ENCODE measurements at regions not wholly inside any gene's neighbourhood (a gene's known extent, or its start where the extent isn't known, plus 50 kb on each side); places are given as distances from the start of the nearest gene placed in this dataset.

DNA sequence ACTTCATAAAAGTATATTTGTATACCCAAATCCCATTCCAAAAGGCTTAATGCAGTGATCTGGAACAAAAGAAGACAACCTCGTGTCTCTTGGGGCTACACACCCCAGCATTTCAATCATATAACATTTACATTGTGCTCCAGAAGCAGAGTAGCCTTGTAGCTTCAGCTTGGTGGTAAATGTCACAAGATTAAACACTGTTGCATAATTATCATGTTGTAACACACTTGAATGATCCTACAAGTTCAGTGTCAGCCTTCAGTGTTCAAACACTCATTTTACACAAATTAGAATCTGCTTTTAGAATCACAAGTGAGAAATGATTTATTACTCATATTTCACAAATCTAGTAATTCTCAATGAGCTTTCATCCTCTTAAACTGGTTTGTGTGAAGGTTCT is 122.6 kb downstream of the CNTN3 start:
- no peak overlapping the region for H3K4me3 ChIP-seq (ENCODE audit: low read length)
- TF ChIP-seq, protein P1, sequence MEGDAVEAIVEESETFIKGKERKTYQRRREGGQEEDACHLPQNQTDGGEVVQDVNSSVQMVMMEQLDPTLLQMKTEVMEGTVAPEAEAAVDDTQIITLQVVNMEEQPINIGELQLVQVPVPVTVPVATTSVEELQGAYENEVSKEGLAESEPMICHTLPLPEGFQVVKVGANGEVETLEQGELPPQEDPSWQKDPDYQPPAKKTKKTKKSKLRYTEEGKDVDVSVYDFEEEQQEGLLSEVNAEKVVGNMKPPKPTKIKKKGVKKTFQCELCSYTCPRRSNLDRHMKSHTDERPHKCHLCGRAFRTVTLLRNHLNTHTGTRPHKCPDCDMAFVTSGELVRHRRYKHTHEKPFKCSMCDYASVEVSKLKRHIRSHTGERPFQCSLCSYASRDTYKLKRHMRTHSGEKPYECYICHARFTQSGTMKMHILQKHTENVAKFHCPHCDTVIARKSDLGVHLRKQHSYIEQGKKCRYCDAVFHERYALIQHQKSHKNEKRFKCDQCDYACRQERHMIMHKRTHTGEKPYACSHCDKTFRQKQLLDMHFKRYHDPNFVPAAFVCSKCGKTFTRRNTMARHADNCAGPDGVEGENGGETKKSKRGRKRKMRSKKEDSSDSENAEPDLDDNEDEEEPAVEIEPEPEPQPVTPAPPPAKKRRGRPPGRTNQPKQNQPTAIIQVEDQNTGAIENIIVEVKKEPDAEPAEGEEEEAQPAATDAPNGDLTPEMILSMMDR (conservative IDR thresholded peaks at IDR 0.05; ENCODE audit: low read length): no peak
- peak; percentile 43 for DNase-seq (ENCODE audit: low read depth)

DNA sequence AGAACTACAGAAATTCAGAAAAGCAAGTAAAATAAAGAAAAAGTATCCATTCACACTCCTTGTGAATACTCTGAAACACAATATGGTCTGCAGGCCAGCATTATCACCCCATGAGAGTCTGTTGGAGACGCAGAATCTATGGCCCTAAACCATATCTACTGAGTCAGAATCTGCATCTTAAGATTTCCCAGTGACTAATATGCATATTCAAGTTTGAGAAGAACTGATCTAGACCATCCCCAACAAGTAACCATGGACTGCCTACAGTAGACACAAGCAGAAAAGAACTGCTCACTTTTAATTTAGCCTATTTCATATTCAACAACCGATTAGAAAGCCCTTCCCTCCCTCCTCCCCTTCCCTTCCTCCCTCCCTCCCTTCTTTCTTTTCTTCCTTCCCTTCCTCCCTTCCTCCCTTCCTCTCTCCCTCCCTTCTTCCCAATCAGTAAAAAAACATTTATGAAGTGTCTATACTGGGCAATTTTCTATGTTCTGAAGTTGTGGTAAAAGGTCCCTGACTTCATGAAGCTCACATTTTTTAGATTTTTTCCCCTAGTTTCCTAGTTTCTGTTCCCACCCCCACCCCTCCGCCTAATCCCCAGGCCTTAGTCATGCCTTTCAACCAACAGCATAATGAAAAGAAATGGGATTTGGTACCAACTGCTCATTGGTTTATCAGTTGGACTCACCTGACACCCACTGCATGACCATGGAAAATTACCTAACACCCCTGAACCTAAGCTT is 125.2 kb downstream of the CNTN3 start:
- H3K4me3 ChIP-seq (ENCODE audit: low read length): no peak overlapping the region
- peak; percentile 44 for DNase-seq (ENCODE audit: low read depth)
- TF ChIP-seq, protein P1 (conservative IDR thresholded peaks at IDR 0.05; ENCODE audit: low read length): no peak

DNA sequence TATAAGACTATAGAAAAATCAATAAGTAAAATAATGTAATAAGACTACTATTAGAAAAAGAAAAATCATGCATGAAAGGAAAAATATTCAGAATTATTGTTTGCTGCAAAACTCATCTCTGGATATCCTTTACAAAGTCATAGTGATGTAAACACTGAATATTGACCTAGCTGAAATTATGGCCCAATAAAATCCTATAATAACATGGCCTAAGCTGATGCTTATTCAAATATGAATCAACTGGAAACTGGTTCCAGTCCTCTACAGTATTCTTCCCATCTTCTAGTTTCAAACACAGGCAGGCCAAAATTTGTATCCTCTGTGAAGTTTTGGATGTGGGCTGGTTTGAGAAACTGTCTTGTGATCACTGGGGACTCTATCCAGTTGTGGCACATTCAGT is 134.5 kb downstream of the CNTN3 start:
- DNase-seq (ENCODE audit: low read depth): no peak
- H3K4me3 ChIP-seq (ENCODE audit: low read length): no peak overlapping the region
- TF ChIP-seq, protein P1 (conservative IDR thresholded peaks at IDR 0.05; ENCODE audit: low read length): no peak

DNA sequence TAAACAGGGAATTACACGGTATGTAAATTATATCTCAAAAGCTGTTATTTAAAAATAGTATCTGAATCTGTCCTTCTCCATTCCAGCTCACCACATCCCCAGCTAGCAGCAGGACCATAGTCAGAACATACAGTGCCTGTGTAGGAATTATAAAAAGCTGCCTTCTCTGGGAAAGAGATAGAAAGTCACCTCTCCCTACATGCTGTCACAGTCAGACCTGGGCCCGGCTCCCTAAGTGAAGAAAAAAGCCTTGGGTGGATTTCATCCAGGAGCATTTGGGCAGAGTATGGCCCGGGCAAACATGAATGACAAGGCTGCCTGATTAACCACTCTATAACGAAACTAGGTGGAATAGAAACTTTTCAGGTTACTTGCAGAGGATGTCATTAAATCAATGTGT is 144.1 kb downstream of the CNTN3 start:
- H3K4me3 ChIP-seq (ENCODE audit: low read length): no peak overlapping the region
- TF ChIP-seq, protein P1 (conservative IDR thresholded peaks at IDR 0.05; ENCODE audit: low read length): no peak
- DNase-seq (ENCODE audit: low read depth): no peak

DNA sequence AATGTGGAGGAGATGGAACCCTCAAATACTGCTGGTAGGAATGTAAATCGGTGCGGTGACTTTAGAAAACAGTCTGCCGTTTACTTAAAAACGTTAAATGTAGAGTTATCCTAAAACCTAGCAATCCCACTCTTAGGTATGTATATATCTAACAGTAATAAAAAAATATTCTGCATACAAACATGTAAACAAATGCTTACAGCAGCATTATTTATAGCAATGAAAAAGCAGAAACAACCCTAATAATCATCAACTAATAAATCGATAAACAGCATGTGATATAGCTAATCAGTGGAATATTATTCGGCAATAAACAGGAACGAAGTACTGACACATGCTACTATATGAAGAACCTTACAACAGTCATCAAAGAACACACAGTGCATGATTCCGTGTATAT is 144.7 kb downstream of the CNTN3 start:
- no peak overlapping the region for H3K4me3 ChIP-seq (ENCODE audit: low read length)
- TF ChIP-seq, protein P1 (conservative IDR thresholded peaks at IDR 0.05; ENCODE audit: low read length): no peak
- DNase-seq (ENCODE audit: low read depth): no peak

DNA sequence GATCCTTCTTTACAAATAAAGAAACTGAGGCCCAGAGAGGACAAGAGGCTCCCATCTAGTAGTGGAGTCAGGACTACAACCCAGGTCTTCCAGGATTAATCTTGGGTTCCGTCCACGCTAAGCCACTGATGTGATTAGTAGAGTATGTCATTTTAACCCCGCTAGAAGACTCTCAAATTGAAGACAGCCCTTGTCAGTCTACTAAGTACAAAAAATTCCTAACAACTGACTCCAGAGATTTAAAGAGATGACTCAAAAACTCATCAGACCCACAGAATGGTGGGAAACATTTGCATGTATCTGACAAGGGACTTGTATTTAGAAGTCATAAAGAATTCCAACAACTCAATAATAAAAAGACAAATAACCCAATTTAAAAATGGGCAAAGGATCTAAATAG is 145.3 kb downstream of the CNTN3 start:
- no peak overlapping the region for H3K4me3 ChIP-seq (ENCODE audit: low read length)
- TF ChIP-seq, protein P1 (conservative IDR thresholded peaks at IDR 0.05; ENCODE audit: low read length): no peak
- peak; percentile 79 for DNase-seq (ENCODE audit: low read depth)

DNA sequence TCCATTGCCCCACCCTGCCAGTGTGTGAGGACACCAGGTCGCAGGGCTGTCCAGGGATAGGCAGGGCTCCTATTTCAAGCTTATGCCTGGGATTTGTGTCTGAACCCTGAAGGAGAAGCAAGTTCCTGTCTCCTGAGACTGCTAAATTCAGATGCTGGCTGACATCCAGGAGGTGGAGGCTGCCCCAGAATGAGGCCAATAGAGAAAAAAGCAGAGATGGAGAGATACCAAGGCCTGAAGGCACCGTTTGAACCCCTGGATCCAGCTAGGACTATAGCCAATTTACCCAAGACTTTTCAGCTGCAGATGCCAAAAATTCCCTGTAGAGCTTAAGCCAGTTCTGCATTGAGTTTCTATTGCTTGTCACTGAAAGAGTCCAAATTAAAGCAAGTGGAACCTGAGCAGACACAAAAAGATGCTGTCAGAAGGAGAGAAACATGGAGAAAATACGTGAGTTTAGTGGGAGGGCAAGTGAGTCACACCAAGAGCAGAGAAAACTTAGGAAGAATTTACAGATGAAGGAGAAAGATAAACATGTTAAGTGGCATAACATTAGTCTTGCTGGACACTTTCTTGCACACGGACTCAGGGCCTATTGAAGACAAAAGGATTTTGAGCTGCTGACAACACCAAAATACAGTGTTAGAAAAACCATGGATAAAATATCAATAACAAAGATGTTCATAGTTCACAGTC is 148.6 kb downstream of the CNTN3 start:
- no peak overlapping the region for H3K4me3 ChIP-seq (ENCODE audit: low read length)
- TF ChIP-seq, protein P1 (conservative IDR thresholded peaks at IDR 0.05; ENCODE audit: low read length): no peak
- DNase-seq (ENCODE audit: low read depth): peak; percentile 46
